Suprapubic skin (tissue), 4 donors: ENCODE measurements at regions not wholly inside any gene's neighbourhood (a gene's known extent, or its start where the extent isn't known, plus 50 kb on each side); places are given as distances from the start of the nearest gene placed in this dataset.

ENCODE experiments used
- DNase-seq, 2 donors: peaks; one replicate each; pipeline ENCODE4 v3.0.0-alpha.2; 2019; ENCODE audit warnings: low spot score in 2 of 2
- H3K27ac ChIP-seq: fragments of 200-600 bp; sonication (generic); one replicate; pipeline ENCODE4 v1.5.1; 2019
- H3K27me3 ChIP-seq: fragments of 200-600 bp; sonication (generic); one replicate; pipeline ENCODE4 v1.5.1; 2019
- H3K36me3 ChIP-seq: fragments of 200-600 bp; sonication (generic); one replicate; pipeline ENCODE4 v1.5.1; 2019
- H3K4me1 ChIP-seq: fragments of 200-600 bp; sonication (generic); one replicate; pipeline ENCODE4 v1.5.1; 2019
- H3K4me3 ChIP-seq: fragments of 200-600 bp; sonication (generic); one replicate; pipeline ENCODE4 v1.5.1; 2019; ENCODE audit warnings: mild to moderate bottlenecking
- H3K9me3 ChIP-seq: fragments of 200-600 bp; sonication (generic); one replicate; pipeline ENCODE4 v1.5.1; 2019
- EP300 ChIP-seq: sonication (generic); formaldehyde crosslinking; IDR thresholded peaks from one replicate; pipeline ENCODE4 v1.6.1; 2017; ENCODE audit warnings: antibody characterized with exemption
- POLR2A ChIP-seq, 2 donors: fragments of 450-650 bp; IDR thresholded peaks; one replicate each; pipeline ENCODE4 v1.6.1; 2017; ENCODE audit warnings: antibody characterized with exemption in 2 of 2, mild to moderate bottlenecking in 2 of 2, moderate library complexity in 2 of 2
- POLR2AphosphoS5 ChIP-seq, 3 donors: sonication (generic); formaldehyde crosslinking; IDR thresholded peaks; one replicate each; pipeline ENCODE4 v1.6.1; 2017; ENCODE audit warnings: antibody characterized with exemption in 3 of 3
- WGBS: methylation state at CpG from one replicate; pipeline ENCODE4 v1.1.5; 2018; 5-methylcytosine and 5-hydroxymethylcytosine counted together
- TF ChIP-seq, protein P1 (sequence below), 2 donors: fragments of 200-600 bp in 1 of 2; fragments of 450-650 bp in 1 of 2; sonication (generic) in 1 of 2; IDR thresholded peaks; one replicate each; pipeline ENCODE4 v1.5.1; 2016 to 2019; ENCODE audit warnings: antibody characterized with exemption in 2 of 2, mild to moderate bottlenecking in 1 of 2, moderate library complexity in 1 of 2

- WGBS, result 75% methylated on average over 3 of the region's 3 CpGs
Measured at GRCh38 chr15:39279311-39279710, 301.6 kb upstream of the THBS1 start.

DNA sequence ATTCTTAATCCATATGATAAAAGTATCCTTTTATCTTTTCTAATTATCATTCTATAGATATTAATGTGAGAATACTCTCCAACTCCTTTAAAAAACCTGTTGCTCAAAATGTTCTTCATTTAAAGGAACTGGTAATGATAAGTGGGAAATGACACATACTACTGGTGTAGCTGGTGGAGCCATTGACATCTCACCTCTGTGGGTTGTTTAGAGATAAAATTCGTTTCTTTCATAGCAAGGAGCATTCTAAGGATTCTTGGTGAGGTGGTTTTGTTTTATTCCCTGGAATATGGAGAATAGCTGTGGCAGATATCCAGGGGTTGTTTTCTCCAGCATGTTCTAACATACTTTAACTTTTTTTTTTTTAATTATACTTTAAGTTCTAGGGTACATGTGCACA, 299.8 kb upstream of the THBS1 start:
- H3K36me3 ChIP-seq, result no peaks in the 10 kb centered on the region
- no peak overlapping the region for H3K4me3 ChIP-seq
- WGBS, result 52% methylated on average over 1 of the region's 1 CpG
- H3K9me3 ChIP-seq, result no peaks in the 10 kb centered on the region
- TF ChIP-seq EP300 (no peak), POLR2A (IDR thresholded peaks at IDR 0.05) (no peak), POLR2AphosphoS5 (IDR thresholded peaks at IDR 0.05) (no peak)
- TF ChIP-seq, protein P1, sequence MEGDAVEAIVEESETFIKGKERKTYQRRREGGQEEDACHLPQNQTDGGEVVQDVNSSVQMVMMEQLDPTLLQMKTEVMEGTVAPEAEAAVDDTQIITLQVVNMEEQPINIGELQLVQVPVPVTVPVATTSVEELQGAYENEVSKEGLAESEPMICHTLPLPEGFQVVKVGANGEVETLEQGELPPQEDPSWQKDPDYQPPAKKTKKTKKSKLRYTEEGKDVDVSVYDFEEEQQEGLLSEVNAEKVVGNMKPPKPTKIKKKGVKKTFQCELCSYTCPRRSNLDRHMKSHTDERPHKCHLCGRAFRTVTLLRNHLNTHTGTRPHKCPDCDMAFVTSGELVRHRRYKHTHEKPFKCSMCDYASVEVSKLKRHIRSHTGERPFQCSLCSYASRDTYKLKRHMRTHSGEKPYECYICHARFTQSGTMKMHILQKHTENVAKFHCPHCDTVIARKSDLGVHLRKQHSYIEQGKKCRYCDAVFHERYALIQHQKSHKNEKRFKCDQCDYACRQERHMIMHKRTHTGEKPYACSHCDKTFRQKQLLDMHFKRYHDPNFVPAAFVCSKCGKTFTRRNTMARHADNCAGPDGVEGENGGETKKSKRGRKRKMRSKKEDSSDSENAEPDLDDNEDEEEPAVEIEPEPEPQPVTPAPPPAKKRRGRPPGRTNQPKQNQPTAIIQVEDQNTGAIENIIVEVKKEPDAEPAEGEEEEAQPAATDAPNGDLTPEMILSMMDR (IDR thresholded peaks at IDR 0.05), result no peak
- no peaks in the 10 kb centered on the region for H3K27me3 ChIP-seq
- no peak for DNase-seq
- no peak overlapping the region for H3K27ac ChIP-seq
- no peaks in the 10 kb centered on the region for H3K4me1 ChIP-seq

More at GRCh38 chr15:39279311-39279710, 301.6 kb upstream of the THBS1 start:
- H3K27me3 ChIP-seq, result no peaks in the 10 kb centered on the region
- H3K9me3 ChIP-seq, result no peaks in the 10 kb centered on the region
- H3K36me3 ChIP-seq, result no peaks in the 10 kb centered on the region
- TF ChIP-seq, protein P1 (IDR thresholded peaks at IDR 0.05), result no peak
- TF ChIP-seq POLR2A (IDR thresholded peaks at IDR 0.05), result no peak
- no peak for TF ChIP-seq POLR2AphosphoS5 (IDR thresholded peaks at IDR 0.05)
- no peak for TF ChIP-seq EP300
- H3K27ac ChIP-seq, result no peak overlapping the region
- DNase-seq, result no peak
- H3K4me1 ChIP-seq, result no peaks in the 10 kb centered on the region
- H3K4me3 ChIP-seq, result no peak overlapping the region

DNA sequence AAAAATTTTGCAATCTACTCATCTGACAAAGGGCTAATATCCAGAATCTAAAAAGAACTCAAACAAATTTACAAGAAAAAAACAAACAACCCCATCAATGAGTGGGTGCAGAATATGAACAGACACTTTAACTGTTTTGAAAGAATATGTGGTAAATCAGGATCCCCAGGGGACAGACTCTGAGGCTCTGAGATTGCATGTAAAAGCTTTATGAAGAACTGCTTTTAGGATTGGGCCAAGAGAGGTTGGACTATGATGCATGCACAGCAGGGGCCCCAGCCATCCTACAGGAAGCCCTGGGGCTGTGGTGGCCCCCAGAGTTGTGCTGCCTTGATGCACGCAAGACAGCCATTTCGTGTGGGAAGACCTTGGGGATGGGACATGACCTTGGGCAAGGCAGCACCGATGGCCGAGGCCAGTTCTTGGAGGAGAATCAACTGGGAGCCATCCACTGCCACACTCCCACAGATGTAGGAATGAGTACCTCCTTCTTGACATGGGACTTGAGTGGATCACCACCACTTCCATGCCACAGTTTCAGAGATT, 298.1 kb upstream of the THBS1 start:
- no peaks in the 10 kb centered on the region for H3K27me3 ChIP-seq
- H3K36me3 ChIP-seq, result no peaks in the 10 kb centered on the region
- no peaks in the 10 kb centered on the region for H3K4me1 ChIP-seq
- TF ChIP-seq POLR2AphosphoS5 (IDR thresholded peaks at IDR 0.05) (no peak), EP300 (no peak), POLR2A (IDR thresholded peaks at IDR 0.05) (no peak)
- no peaks in the 10 kb centered on the region for H3K9me3 ChIP-seq
- 88% methylated on average over 3 of the region's 4 CpGs for WGBS
- H3K4me3 ChIP-seq, result no peak overlapping the region
- H3K27ac ChIP-seq, result no peak overlapping the region
- DNase-seq, result no peak

DNA sequence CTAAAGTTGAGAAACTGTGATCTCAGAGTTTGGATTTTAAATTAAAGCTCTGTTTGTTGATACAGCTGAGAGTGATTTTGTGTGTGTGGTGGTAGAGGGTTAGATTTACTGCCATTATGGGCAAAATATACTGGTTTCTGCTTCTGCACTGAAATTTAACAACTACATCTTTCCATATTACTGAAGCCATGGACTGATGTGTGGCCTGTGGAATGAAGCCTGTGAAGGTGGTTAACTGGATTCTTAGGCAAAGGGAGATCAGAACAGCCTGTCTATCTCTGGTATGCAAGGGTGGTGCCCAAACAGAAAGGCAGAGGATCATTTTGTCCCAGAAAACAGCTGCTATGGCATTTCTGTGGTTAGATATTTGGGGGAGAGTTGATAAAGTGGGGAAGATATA, 297.3 kb upstream of the THBS1 start:
- H3K9me3 ChIP-seq, result no peaks in the 10 kb centered on the region
- H3K27me3 ChIP-seq, result no peaks in the 10 kb centered on the region
- H3K4me1 ChIP-seq, result no peaks in the 10 kb centered on the region
- DNase-seq, result no peak
- TF ChIP-seq, protein P1 (IDR thresholded peaks at IDR 0.05), result no peak
- no peak for TF ChIP-seq EP300
- TF ChIP-seq POLR2A (IDR thresholded peaks at IDR 0.05), result no peak
- TF ChIP-seq POLR2AphosphoS5 (IDR thresholded peaks at IDR 0.05), result no peak
- no peak overlapping the region for H3K4me3 ChIP-seq
- H3K27ac ChIP-seq, result no peak overlapping the region
- H3K36me3 ChIP-seq, result no peaks in the 10 kb centered on the region

DNA sequence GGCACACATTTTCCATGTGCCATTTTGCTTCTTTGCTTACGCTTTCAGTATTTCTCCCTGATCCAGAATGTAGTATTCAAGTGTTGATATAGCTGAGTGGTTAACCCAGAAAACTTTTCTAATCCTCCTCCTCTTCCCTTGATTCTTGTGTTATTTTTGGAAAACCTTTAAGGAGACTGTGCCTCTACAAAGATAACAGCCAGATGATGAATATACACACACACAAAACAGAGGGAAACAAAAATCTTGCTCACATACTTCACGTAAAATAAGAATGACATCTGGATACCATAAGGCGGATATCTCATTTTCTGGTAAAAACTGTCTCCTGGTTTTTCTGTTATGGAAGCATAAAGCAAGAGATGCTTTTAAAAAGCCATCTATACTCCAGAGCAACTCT, 295.8 kb upstream of the THBS1 start:
- Histone ChIP-seq H3K27me3 (no peaks in the 10 kb centered on the region), H3K27ac (no peak overlapping the region), H3K9me3 (no peaks in the 10 kb centered on the region), H3K4me3 (no peak overlapping the region), H3K36me3 (no peaks in the 10 kb centered on the region), H3K4me1 (no peaks in the 10 kb centered on the region)
- DNase-seq, result no peak
- TF ChIP-seq POLR2AphosphoS5 (IDR thresholded peaks at IDR 0.05) (no peak), POLR2A (IDR thresholded peaks at IDR 0.05) (no peak), EP300 (no peak)
- TF ChIP-seq, protein P1 (IDR thresholded peaks at IDR 0.05), result no peak
- 91% methylated on average over 3 of the region's 3 CpGs for WGBS

- Histone ChIP-seq H3K4me3 (no peak overlapping the region), H3K9me3 (no peaks in the 10 kb centered on the region), H3K27ac (no peak overlapping the region), H3K4me1 (no peaks in the 10 kb centered on the region), H3K36me3 (no peaks in the 10 kb centered on the region), H3K27me3 (no peaks in the 10 kb centered on the region)
- no peak for TF ChIP-seq POLR2A (IDR thresholded peaks at IDR 0.05)
- TF ChIP-seq, protein P1 (IDR thresholded peaks at IDR 0.05), result no peak
- TF ChIP-seq POLR2AphosphoS5 (IDR thresholded peaks at IDR 0.05), result no peak
- TF ChIP-seq EP300, result no peak
- DNase-seq, result no peak
Measured at GRCh38 chr15:39285663-39286062, 295.2 kb upstream of the THBS1 start.
